ENCODE measurements at regions not wholly inside any gene's neighbourhood (a gene's known extent, or its start where the extent isn't known, plus 50 kb on each side); places are given as distances from the start of the nearest gene placed in this dataset.
"Not testable (repeated sequence)": the region's sequence is repeated elsewhere in the genome, so short reads cannot be mapped to it uniquely, and the experiment has no call there.

- H3K27ac ChIP-seq (ENCODE audit: low read depth, low read length) = no peak overlapping the region
- CTCF ChIA-PET = no interaction called here
- no peaks in the 10 kb centered on the region for H3K27me3 ChIP-seq (ENCODE audit: control insufficient read depth, insufficient read depth, low read length)
- H3K4me3 ChIP-seq (ENCODE audit: low read depth, low read length) = no peak overlapping the region
- POLR2A ChIA-PET = no interaction called here
- no peak for DNase-seq (ENCODE audit: low read depth, low spot score)
- TF ChIP-seq CTCF (IDR thresholded peaks at IDR 0.05; ENCODE audit: low read depth, low read length) = no peak
- H3K9me3 ChIP-seq (ENCODE audit: control insufficient read depth, insufficient read depth, low read length) = peaks cover 43% of the 10 kb centered on the region
Observed at GRCh38 chr2:183840061-183840584, 715.9 kb downstream of the NUP35 start.

GRCh38 chr2:183849826-183850225, 725.6 kb downstream of the NUP35 start:
- POLR2A ChIA-PET; H3K4me3 ChIP-seq (ENCODE audit: low read depth, low read length); CTCF ChIA-PET; H3K27ac ChIP-seq (ENCODE audit: low read depth, low read length); H3K9me3 ChIP-seq (ENCODE audit: control insufficient read depth, insufficient read depth, low read length); H3K27me3 ChIP-seq (ENCODE audit: control insufficient read depth, insufficient read depth, low read length); DNase-seq (ENCODE audit: low read depth, low spot score): not testable (repeated sequence)

- peaks cover 3% of the 10 kb centered on the region; the same call in 1 of the 2 replicates for H3K9me3 ChIP-seq (ENCODE audit: control insufficient read depth, insufficient read depth, low read length)
- ChIA-PET CTCF (no interaction called here), POLR2A (no interaction called here)
- no peak overlapping the region for H3K27ac ChIP-seq (ENCODE audit: low read depth, low read length)
- no peak overlapping the region for H3K4me3 ChIP-seq (ENCODE audit: low read depth, low read length)
- no peak for TF ChIP-seq CTCF (IDR thresholded peaks at IDR 0.05; ENCODE audit: low read depth, low read length)
- DNase-seq (ENCODE audit: low read depth, low spot score) = no peak
- no peaks in the 10 kb centered on the region for H3K27me3 ChIP-seq (ENCODE audit: control insufficient read depth, insufficient read depth, low read length)
Observed at GRCh38 chr2:183859129-183859528, 734.9 kb downstream of the NUP35 start.

- Histone ChIP-seq H3K27ac (ENCODE audit: low read depth, low read length) (no peak overlapping the region), H3K27me3 (ENCODE audit: control insufficient read depth, insufficient read depth, low read length) (no peaks in the 10 kb centered on the region), H3K4me3 (ENCODE audit: low read depth, low read length) (no peak overlapping the region), H3K9me3 (ENCODE audit: control insufficient read depth, insufficient read depth, low read length) (peaks cover 3% of the 10 kb centered on the region; the same call in 1 of the 2 replicates)
- ChIA-PET CTCF (no interaction called here), POLR2A (no interaction called here)
- DNase-seq (ENCODE audit: low read depth, low spot score) = no peak
- no peak for TF ChIP-seq CTCF (IDR thresholded peaks at IDR 0.05; ENCODE audit: low read depth, low read length)
Observed at GRCh38 chr2:183866666-183867065, 731.7 kb upstream of the ZNF804A start.

GRCh38 chr2:183867206-183867605, 731.1 kb upstream of the ZNF804A start:
- CTCF ChIA-PET = no interaction called here
- TF ChIP-seq CTCF (IDR thresholded peaks at IDR 0.05; ENCODE audit: low read depth, low read length) = no peak
- Histone ChIP-seq H3K9me3 (ENCODE audit: control insufficient read depth, insufficient read depth, low read length) (peaks cover 3% of the 10 kb centered on the region; the same call in 1 of the 2 replicates), H3K4me3 (ENCODE audit: low read depth, low read length) (no peak overlapping the region), H3K27ac (ENCODE audit: low read depth, low read length) (no peak overlapping the region), H3K27me3 (ENCODE audit: control insufficient read depth, insufficient read depth, low read length) (no peaks in the 10 kb centered on the region)
- no peak for DNase-seq (ENCODE audit: low read depth, low spot score)
- POLR2A ChIA-PET = no interaction called here

- ChIA-PET CTCF (no interaction called here), POLR2A (no interaction called here)
- Histone ChIP-seq H3K27me3 (ENCODE audit: control insufficient read depth, insufficient read depth, low read length) (no peaks in the 10 kb centered on the region), H3K9me3 (ENCODE audit: control insufficient read depth, insufficient read depth, low read length) (peaks cover 2% of the 10 kb centered on the region; the same call in 1 of the 2 replicates), H3K4me3 (ENCODE audit: low read depth, low read length) (no peak overlapping the region), H3K27ac (ENCODE audit: low read depth, low read length) (no peak overlapping the region)
- TF ChIP-seq CTCF (IDR thresholded peaks at IDR 0.05; ENCODE audit: low read depth, low read length) = no peak
- no peak for DNase-seq (ENCODE audit: low read depth, low spot score)
Observed at GRCh38 chr2:183868153-183868552, 730.2 kb upstream of the ZNF804A start.
